Lung (tissue), 11 donors: ENCODE measurements at regions not wholly inside any gene's neighbourhood (a gene's known extent, or its start where the extent isn't known, plus 50 kb on each side); places are given as distances from the start of the nearest gene placed in this dataset.

Experiments used
- ATAC-seq: fragments of 200-7000 bp; cut with Tn5 transposase; one replicate; pipeline ENCODE4 v1.9.1; 2020; ENCODE audit warnings: moderate number of reproducible peaks; ENCODE audit not compliant: insufficient read depth, low FRiP score
- DNase-seq, 3 donors: peaks; one replicate each; pipeline ENCODE4 v3.0.0-alpha.2; 2013 to 2017
- H3K27ac ChIP-seq, 2 donors: one replicate each; pipeline ENCODE4 v1.5.1; 2013; ENCODE audit warnings: mild to moderate bottlenecking in 2 of 2, moderate library complexity in 2 of 2, control low read depth in 1 of 2, inconsistent platforms in 1 of 2, low read depth in 1 of 2, low read length in 1 of 2
- H3K27me3 ChIP-seq, 3 donors: one replicate each; pipeline ENCODE4 v1.5.1; 2013; ENCODE audit warnings: low read length in 2 of 3; ENCODE audit not compliant: control insufficient read depth in 3 of 3, insufficient read depth in 3 of 3
- H3K36me3 ChIP-seq, 4 donors: one replicate each; pipeline ENCODE4 v1.5.1; 2013; ENCODE audit warnings: low read length in 4 of 4, mild to moderate bottlenecking in 1 of 4, moderate library complexity in 1 of 4; ENCODE audit not compliant: control insufficient read depth in 4 of 4, insufficient read depth in 4 of 4
- H3K4me1 ChIP-seq, 5 donors: one replicate each; pipeline ENCODE4 v1.5.1; 2013; ENCODE audit warnings: low read length in 5 of 5, mild to moderate bottlenecking in 2 of 5, moderate library complexity in 1 of 5; ENCODE audit not compliant: control insufficient read depth in 5 of 5, insufficient read depth in 5 of 5
- H3K4me3 ChIP-seq: one replicate; pipeline ENCODE4 v1.5.1; 2013; ENCODE audit warnings: mild to moderate bottlenecking, control low read depth, moderate library complexity
- H3K9ac ChIP-seq, 2 donors: one replicate each; pipeline ENCODE4 v1.5.1; 2013; ENCODE audit warnings: low read length in 2 of 2, control low read depth in 1 of 2; ENCODE audit not compliant: insufficient read depth in 1 of 2
- H3K9me3 ChIP-seq, 4 donors: one replicate each; pipeline ENCODE4 v1.5.1; 2013; ENCODE audit warnings: low read length in 3 of 4, mild to moderate bottlenecking in 1 of 4, moderate library complexity in 1 of 4; ENCODE audit not compliant: control insufficient read depth in 4 of 4, insufficient read depth in 3 of 4
- WGBS, 2 donors: extraction: QIAGEN DNeasy Blood & Tissue Kit; methylation state at CpG; one replicate each; pipeline ENCODE4 v1.1.7; 2013; 5-methylcytosine and 5-hydroxymethylcytosine counted together
- TF ChIP-seq, protein P1 (sequence below): IDR thresholded peaks from 2 replicates; pipeline ENCODE4 v1.5.1; 2012; ENCODE audit warnings: mild to moderate bottlenecking; ENCODE audit errors: control extremely low read depth, extremely low read depth
- donor health status: control.
- donor health status: control.
- donor health status: Bipolar disorder and iron deficiency.
- donor health status: healthy.
- donor health status: DM: yes; HTN: yes; CAD: no.

- DNase-seq (no peak), ATAC-seq (no peak)
- H3K9ac ChIP-seq = no peak overlapping the region
- 67 to 79% methylated on average over 6 of the region's 6 CpGs for WGBS, 2 donors
- no peaks in the 10 kb centered on the region for H3K9me3 ChIP-seq
- H3K4me3 ChIP-seq = no peak overlapping the region
- H3K27me3 ChIP-seq = peaks cover 0 to 4% (median 3%) of the 10 kb centered on the region in 3 donors
- TF ChIP-seq, protein P1, sequence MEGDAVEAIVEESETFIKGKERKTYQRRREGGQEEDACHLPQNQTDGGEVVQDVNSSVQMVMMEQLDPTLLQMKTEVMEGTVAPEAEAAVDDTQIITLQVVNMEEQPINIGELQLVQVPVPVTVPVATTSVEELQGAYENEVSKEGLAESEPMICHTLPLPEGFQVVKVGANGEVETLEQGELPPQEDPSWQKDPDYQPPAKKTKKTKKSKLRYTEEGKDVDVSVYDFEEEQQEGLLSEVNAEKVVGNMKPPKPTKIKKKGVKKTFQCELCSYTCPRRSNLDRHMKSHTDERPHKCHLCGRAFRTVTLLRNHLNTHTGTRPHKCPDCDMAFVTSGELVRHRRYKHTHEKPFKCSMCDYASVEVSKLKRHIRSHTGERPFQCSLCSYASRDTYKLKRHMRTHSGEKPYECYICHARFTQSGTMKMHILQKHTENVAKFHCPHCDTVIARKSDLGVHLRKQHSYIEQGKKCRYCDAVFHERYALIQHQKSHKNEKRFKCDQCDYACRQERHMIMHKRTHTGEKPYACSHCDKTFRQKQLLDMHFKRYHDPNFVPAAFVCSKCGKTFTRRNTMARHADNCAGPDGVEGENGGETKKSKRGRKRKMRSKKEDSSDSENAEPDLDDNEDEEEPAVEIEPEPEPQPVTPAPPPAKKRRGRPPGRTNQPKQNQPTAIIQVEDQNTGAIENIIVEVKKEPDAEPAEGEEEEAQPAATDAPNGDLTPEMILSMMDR = no peak
- H3K27ac ChIP-seq = no peak overlapping the region
- H3K36me3 ChIP-seq = no peaks in the 10 kb centered on the region
- no peaks in the 10 kb centered on the region for H3K4me1 ChIP-seq
These were observed 186.3 kb upstream of the FGF13 start for GRCh38 chrX:138897621-138898492.

- no peak overlapping the region for H3K4me3 ChIP-seq
- peaks cover 0 to 5% (median 2%) of the 10 kb centered on the region in 3 donors for H3K27me3 ChIP-seq
- no peaks in the 10 kb centered on the region for H3K36me3 ChIP-seq
- ATAC-seq (no peak), DNase-seq (no peak)
- H3K4me1 ChIP-seq = no peaks in the 10 kb centered on the region
- no peak overlapping the region for H3K9ac ChIP-seq
- no peaks in the 10 kb centered on the region for H3K9me3 ChIP-seq
- no peak overlapping the region for H3K27ac ChIP-seq
- TF ChIP-seq, protein P1 = no peak
These were observed 179.0 kb upstream of the FGF13 start for GRCh38 chrX:138890491-138890890.

DNA sequence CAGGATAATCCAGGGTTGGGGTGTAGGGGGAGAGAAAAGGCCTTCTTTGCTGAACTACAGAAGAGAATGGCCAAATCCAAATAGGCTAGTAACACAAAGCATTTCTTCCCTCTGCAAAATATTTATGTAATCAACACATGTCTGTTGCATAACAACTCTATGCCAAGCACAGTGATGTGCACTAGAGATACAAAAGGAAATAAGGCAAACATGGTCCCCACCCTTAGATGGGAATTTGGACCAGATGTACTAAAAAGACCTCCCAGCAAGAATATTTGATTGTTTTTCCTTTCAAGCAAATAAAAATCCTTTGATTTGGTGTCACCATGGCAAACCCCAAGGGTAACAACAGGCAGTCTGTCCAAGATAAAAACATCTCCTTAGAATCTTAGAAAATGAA is 177.6 kb upstream of the FGF13 start:
- DNase-seq (no peak), ATAC-seq (no peak)
- no peak overlapping the region for H3K9ac ChIP-seq
- peaks cover 0 to 5% (median 2%) of the 10 kb centered on the region in 3 donors for H3K27me3 ChIP-seq
- H3K4me3 ChIP-seq = no peak overlapping the region
- no peak overlapping the region for H3K27ac ChIP-seq
- no peaks in the 10 kb centered on the region for H3K36me3 ChIP-seq
- no peaks in the 10 kb centered on the region for H3K4me1 ChIP-seq
- no peaks in the 10 kb centered on the region for H3K9me3 ChIP-seq
- TF ChIP-seq, protein P1 = no peak

DNA sequence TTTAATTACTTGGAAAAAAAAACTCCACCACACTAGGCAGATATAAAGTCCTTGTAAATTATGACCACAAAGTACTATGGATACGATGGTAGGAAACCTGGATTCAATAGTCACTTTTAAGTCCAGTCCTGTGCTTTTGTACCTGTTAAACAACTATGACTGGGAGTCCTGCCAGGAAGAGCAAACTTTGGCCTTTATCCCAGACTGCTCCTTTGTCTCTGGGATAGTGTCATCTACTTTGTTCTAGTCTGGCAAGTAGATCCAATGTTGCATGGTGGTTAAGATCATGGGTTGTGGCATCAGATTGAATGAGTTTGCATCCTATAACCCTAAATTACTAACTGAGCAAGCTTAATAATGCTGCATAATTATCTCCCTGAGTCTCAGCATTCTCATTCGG is 175.3 kb upstream of the FGF13 start:
- no peak overlapping the region for H3K4me3 ChIP-seq
- DNase-seq (no peak), ATAC-seq (no peak)
- peaks cover 0 to 1% (median 0%) of the 10 kb centered on the region in 3 donors for H3K27me3 ChIP-seq
- H3K9me3 ChIP-seq = no peaks in the 10 kb centered on the region
- TF ChIP-seq, protein P1 = no peak
- no peaks in the 10 kb centered on the region for H3K4me1 ChIP-seq
- no peak overlapping the region for H3K27ac ChIP-seq
- H3K9ac ChIP-seq = no peak overlapping the region
- no peaks in the 10 kb centered on the region for H3K36me3 ChIP-seq
- 71 to 82% methylated on average over 2 of the region's 2 CpGs for WGBS, 2 donors
